Uterus (tissue), 3 donors: ENCODE measurements at regions not wholly inside any gene's neighbourhood (a gene's known extent, or its start where the extent isn't known, plus 50 kb on each side); places are given as distances from the start of the nearest gene placed in this dataset.

Experiments used
- DNase-seq, 2 donors: peaks; one replicate each; pipeline ENCODE4 v3.0.0-alpha.2; 2019 to 2020
- H3K27ac ChIP-seq, 2 donors: fragments of 200-600 bp; sonication (generic); 1 replicate in 1 of 2; 2 replicates in 1 of 2; pipeline ENCODE4 v1.5.1; 2016 to 2018
- H3K27me3 ChIP-seq, 2 donors: fragments of 200-600 bp; sonication (generic); one replicate each; pipeline ENCODE4 v1.5.1; 2018 to 2019; ENCODE audit warnings: control low read depth in 1 of 2
- H3K36me3 ChIP-seq, 2 donors: fragments of 200-600 bp; sonication (generic); one replicate each; pipeline ENCODE4 v1.5.1; 2019; ENCODE audit warnings: control low read depth in 1 of 2
- H3K4me1 ChIP-seq, 2 donors: fragments of 200-600 bp; sonication (generic); one replicate each; pipeline ENCODE4 v1.5.1; 2018 to 2019; ENCODE audit warnings: control low read depth in 1 of 2
- H3K4me3 ChIP-seq, 2 donors: fragments of 200-600 bp; sonication (generic); 1 replicate in 1 of 2; 2 replicates in 1 of 2; pipeline ENCODE4 v1.5.1; 2018 to 2019; ENCODE audit warnings: mild to moderate bottlenecking in 1 of 2
- H3K9me3 ChIP-seq, 2 donors: fragments of 200-600 bp; sonication (generic); one replicate each; pipeline ENCODE4 v1.5.1; 2019; ENCODE audit warnings: control low read depth in 1 of 2
- POLR2A ChIP-seq, 2 donors: fragments of 450-650 bp; IDR thresholded peaks; one replicate each; pipeline ENCODE4 v1.6.1; 2016; ENCODE audit warnings: antibody characterized with exemption in 2 of 2, mild to moderate bottlenecking in 1 of 2, moderate library complexity in 1 of 2
- intact Hi-C: fragments of 100-400 bp; cut with DNase I; formaldehyde crosslinking; loops from one replicate; pipeline ENCODE4 v1.15.1; 2023; ENCODE audit warnings: low total_unique reads
- TF ChIP-seq, protein P1 (sequence below), 4 experiments: fragments of 200-600 bp in 2 of 4; fragments of 450-650 bp in 2 of 4; sonication (generic) in 2 of 4; IDR thresholded peaks; one replicate each; pipeline ENCODE4 v1.5.1; 2016 to 2019; ENCODE audit warnings: antibody characterized with exemption in 4 of 4, mild to moderate bottlenecking in 2 of 4, moderate library complexity in 1 of 4
- donor health status: DM: yes; HTN: yes; CAD: no.

GRCh38 chr10:113278664-113279063 lies 274.2 kb upstream of the HABP2 start:
- H3K4me1 ChIP-seq = no peaks in the 10 kb centered on the region
- H3K27me3 ChIP-seq = no peaks in the 10 kb centered on the region
- intact Hi-C loops = no loop called here
- no peaks in the 10 kb centered on the region for H3K36me3 ChIP-seq
- H3K4me3 ChIP-seq = no peak overlapping the region
- no peak for DNase-seq
- H3K27ac ChIP-seq = no peak overlapping the region
- H3K9me3 ChIP-seq = no peaks in the 10 kb centered on the region
- TF ChIP-seq, protein P1, sequence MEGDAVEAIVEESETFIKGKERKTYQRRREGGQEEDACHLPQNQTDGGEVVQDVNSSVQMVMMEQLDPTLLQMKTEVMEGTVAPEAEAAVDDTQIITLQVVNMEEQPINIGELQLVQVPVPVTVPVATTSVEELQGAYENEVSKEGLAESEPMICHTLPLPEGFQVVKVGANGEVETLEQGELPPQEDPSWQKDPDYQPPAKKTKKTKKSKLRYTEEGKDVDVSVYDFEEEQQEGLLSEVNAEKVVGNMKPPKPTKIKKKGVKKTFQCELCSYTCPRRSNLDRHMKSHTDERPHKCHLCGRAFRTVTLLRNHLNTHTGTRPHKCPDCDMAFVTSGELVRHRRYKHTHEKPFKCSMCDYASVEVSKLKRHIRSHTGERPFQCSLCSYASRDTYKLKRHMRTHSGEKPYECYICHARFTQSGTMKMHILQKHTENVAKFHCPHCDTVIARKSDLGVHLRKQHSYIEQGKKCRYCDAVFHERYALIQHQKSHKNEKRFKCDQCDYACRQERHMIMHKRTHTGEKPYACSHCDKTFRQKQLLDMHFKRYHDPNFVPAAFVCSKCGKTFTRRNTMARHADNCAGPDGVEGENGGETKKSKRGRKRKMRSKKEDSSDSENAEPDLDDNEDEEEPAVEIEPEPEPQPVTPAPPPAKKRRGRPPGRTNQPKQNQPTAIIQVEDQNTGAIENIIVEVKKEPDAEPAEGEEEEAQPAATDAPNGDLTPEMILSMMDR (IDR thresholded peaks at IDR 0.05) = no peak
- TF ChIP-seq POLR2A (IDR thresholded peaks at IDR 0.05) = no peak

DNA sequence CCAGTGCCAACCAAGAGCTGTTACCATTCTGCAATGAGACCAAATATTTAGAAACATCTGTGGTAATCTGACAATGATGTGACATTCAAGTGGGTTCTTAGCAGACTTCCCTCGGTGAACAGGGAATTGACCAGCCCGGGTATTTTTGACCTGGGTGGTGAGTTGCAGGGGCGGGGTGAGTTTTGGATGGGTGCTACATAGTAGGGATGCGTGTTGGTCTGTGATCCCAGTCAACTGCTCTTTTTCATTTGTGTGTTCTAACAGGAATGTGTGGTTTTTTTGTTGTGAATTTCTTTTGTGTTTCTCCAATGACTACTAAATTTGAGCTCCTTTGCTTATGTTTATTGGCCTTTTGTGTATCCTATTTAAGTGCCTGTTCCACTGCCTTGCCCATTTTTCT lies 273.6 kb upstream of the HABP2 start:
- Histone ChIP-seq H3K4me1 (no peaks in the 10 kb centered on the region), H3K9me3 (no peaks in the 10 kb centered on the region), H3K36me3 (no peaks in the 10 kb centered on the region), H3K27ac (no peak overlapping the region), H3K27me3 (no peaks in the 10 kb centered on the region), H3K4me3 (no peak overlapping the region)
- TF ChIP-seq POLR2A (IDR thresholded peaks at IDR 0.05) = no peak
- TF ChIP-seq, protein P1 (IDR thresholded peaks at IDR 0.05) = no peak
- intact Hi-C loops = no loop called here
- DNase-seq = no peak

DNA sequence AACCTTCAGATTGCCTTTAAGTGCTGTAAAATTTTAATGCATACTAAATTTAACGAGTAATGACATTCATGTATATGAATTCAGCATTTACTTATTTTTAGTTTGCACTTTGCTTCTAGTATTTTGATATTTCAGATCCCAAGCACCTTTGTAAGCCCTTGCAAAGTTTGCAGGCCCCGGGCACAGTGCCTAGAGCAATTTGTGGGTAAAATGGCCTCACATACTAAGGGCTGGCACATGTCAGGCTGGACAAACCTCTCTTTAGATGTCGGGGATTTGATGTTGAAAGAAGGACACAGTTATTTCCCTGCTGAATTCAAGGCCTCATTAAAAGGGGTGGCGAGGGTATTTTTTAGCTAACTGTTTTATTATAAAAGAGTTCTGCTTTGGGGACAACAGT lies 270.3 kb upstream of the HABP2 start:
- H3K36me3 ChIP-seq = no peaks in the 10 kb centered on the region
- intact Hi-C loops = no loop called here
- no peak overlapping the region for H3K27ac ChIP-seq
- H3K9me3 ChIP-seq = no peaks in the 10 kb centered on the region
- H3K27me3 ChIP-seq = no peaks in the 10 kb centered on the region
- H3K4me3 ChIP-seq = no peak overlapping the region
- DNase-seq = no peak
- no peaks in the 10 kb centered on the region for H3K4me1 ChIP-seq
- no peak for TF ChIP-seq POLR2A (IDR thresholded peaks at IDR 0.05)
- TF ChIP-seq, protein P1 (IDR thresholded peaks at IDR 0.05) = no peak

- Histone ChIP-seq H3K36me3 (no peaks in the 10 kb centered on the region), H3K27ac (no peak overlapping the region)
These were observed 269.7 kb upstream of the HABP2 start for GRCh38 chr10:113283189-113283588.

DNA sequence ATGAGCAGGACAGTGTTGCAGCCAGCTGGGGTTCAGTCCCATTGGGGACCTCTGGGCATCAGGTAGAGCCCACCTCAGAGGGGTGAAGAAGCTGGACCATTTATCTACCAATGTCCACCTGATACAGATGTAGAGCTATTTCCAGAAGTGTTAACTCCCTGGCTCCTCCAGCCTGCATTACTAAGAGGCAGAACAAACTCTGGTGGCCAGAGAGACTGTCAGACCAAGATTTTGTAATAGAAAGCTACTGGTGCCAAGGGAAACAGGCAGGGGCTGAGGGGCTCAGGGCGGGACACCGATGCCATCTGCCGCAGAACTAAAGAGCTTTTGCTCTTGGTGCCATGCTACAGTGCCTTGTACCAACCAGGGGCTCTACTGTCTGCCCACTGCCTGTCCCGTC lies 268.2 kb upstream of the HABP2 start:
- intact Hi-C loops = no loop called here
- no peaks in the 10 kb centered on the region for H3K4me1 ChIP-seq
- DNase-seq = no peak
- H3K4me3 ChIP-seq = no peak overlapping the region
- no peaks in the 10 kb centered on the region for H3K27me3 ChIP-seq
- no peaks in the 10 kb centered on the region for H3K36me3 ChIP-seq
- no peaks in the 10 kb centered on the region for H3K9me3 ChIP-seq
- no peak overlapping the region for H3K27ac ChIP-seq
- TF ChIP-seq POLR2A (IDR thresholded peaks at IDR 0.05) = no peak
- TF ChIP-seq, protein P1 (IDR thresholded peaks at IDR 0.05) = no peak

More at GRCh38 chr10:113283189-113283588, 269.7 kb upstream of the HABP2 start:
- H3K9me3 ChIP-seq = no peaks in the 10 kb centered on the region
- H3K4me3 ChIP-seq = no peak overlapping the region
- DNase-seq = no peak
- intact Hi-C loops = no loop called here
- no peaks in the 10 kb centered on the region for H3K27me3 ChIP-seq
- no peaks in the 10 kb centered on the region for H3K4me1 ChIP-seq
- TF ChIP-seq, protein P1 (IDR thresholded peaks at IDR 0.05) = no peak
- no peak for TF ChIP-seq POLR2A (IDR thresholded peaks at IDR 0.05)
